ENCODE measurements at regions not wholly inside any gene's neighbourhood (a gene's known extent, or its start where the extent isn't known, plus 50 kb on each side); places are given as distances from the start of the nearest gene placed in this dataset.
"Not testable (repeated sequence)": the region's sequence is repeated elsewhere in the genome, so short reads cannot be mapped to it uniquely, and the experiment has no call there.

GRCh38 chr5:111829701-111830100 lies 72.7 kb upstream of the NREP start:
- DNase-seq (ENCODE audit: low read depth in 2 of 2): peak in 1 of 2 donors; percentile 52

DNA sequence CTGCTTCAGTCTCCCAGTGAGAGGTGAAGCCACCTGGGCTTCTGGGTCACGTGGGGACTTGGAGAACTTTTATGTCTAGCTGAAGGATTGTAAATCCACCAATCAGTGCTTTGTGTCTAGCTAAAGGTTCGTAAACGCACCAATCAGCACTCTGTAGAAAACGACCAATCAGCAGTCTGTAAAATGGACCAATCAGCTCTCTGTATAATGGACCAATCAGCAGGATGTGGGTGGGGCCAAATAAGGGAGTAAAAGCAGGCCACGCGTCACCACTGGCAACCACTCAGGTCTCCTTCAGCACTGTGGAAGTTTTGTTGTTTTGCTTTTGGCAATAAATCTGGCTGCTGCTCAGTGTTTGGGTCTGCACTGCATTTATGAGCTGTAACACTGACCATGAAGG lies 69.1 kb upstream of the NREP start:
- no peak for DNase-seq (ENCODE audit: low read depth in 2 of 2)

- DNase-seq (ENCODE audit: low read depth in 2 of 2): peak; percentile 4 to 20
These were observed 63.1 kb upstream of the NREP start for GRCh38 chr5:111820072-111820471.

DNA sequence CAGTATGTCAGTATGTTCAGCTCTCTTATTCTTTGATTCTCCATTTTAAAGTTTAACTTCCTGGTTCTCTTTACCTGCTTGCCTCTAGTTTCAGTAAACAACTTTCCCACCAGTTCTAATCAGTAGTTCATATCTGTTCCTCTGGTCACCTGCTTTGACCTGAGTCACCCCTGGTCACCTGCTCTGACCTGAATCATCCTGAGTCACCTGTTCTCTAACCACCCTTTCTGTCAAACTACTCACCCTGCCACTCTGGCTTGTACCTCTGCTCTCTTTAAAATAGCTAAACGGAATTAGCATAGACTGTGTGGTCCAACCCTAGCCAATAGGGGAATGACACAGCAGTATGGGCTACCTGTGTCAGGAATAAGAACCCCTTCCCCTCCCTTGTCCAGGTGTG lies 62.0 kb upstream of the NREP start:
- DNase-seq (ENCODE audit: low read depth in 2 of 2): not testable (repeated sequence)

DNA sequence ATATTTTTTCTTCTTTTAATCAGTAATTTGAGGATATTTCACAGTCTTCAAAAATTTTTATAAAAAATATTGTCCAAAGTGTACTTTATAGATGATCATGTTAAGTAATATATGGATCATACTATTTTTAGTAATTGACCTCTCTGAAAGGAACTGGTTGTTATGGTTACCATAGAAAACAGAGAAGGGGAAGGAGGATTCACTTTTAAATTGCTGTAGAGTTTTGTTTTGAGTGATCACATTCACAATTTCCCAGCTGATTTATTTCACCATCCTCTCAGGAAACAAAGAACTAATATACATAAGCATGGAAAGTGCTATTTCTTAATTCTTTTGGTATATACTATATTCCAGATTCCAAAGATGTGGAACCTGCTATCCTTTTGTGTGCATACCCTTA lies 56.5 kb upstream of the NREP start:
- DNase-seq (ENCODE audit: low read depth in 2 of 2): no peak

GRCh38 chr5:111810112-111810511 lies 53.1 kb upstream of the NREP start:
- peak; percentile 4 to 48 for DNase-seq (ENCODE audit: low read depth in 2 of 2)

All from lung microvascular endothelial cell (primary cell).